A673 (cell line): ENCODE measurements at regions not wholly inside any gene's neighbourhood (a gene's known extent, or its start where the extent isn't known, plus 50 kb on each side); places are given as distances from the start of the nearest gene placed in this dataset.

Experiments
- BruUV-seq: library from RNA; stranded (reverse); fragments of 400-500 nt; replicated peaks from 2 replicates; lab custom pipeline; 2021; lab: Mats Ljungman, UMichigan
- CTCF ChIA-PET: fragments of 300-600 bp; sonication (Branson Sonifier 250); formaldehyde crosslinking; loops from one replicate; lab custom pipeline; 2022; ENCODE audit warnings: antibody characterized with exemption; lab: Charles Lee
- POLR2A ChIA-PET: fragments of 300-600 bp; sonication (Branson Sonifier 250); formaldehyde crosslinking; loops from one replicate; lab custom pipeline; 2022; ENCODE audit warnings: antibody characterized with exemption; ENCODE audit not compliant: low non-redundant PET; lab: Charles Lee
- DNase-seq: peaks from one replicate; pipeline ENCODE4 v3.0.0-alpha.2; 2015; ENCODE audit warnings: low spot score
- H3K27ac ChIP-seq: fragments of 200-600 bp; sonication (generic); 2 replicates; pipeline ENCODE4 v1.5.1; 2016; ENCODE audit warnings: mixed run types, low read depth, mild to moderate bottlenecking, mixed read lengths, antibody characterized with exemption, low read length; ENCODE audit not compliant: poor library complexity, severe bottlenecking
- H3K27me3 ChIP-seq: fragments of 200-600 bp; sonication (generic); replicated peaks from 2 replicates; pipeline ENCODE4 v1.6.1; 2017; ENCODE audit warnings: mixed run types, low read depth, mild to moderate bottlenecking, mixed read lengths, antibody characterized with exemption, low read length; ENCODE audit not compliant: insufficient read depth, poor library complexity
- H3K36me3 ChIP-seq: fragments of 200-600 bp; sonication (generic); 2 replicates; pipeline ENCODE4 v1.6.1; 2016; ENCODE audit warnings: mixed run types, mild to moderate bottlenecking, mixed read lengths, antibody characterized with exemption, low read length; ENCODE audit not compliant: insufficient read depth, poor library complexity, severe bottlenecking
- H3K4me1 ChIP-seq: fragments of 200-600 bp; sonication (generic); 2 replicates; pipeline ENCODE4 v1.6.1; 2017; ENCODE audit warnings: mixed run types, mild to moderate bottlenecking, mixed read lengths, antibody characterized with exemption, low read length; ENCODE audit not compliant: insufficient read depth, poor library complexity, severe bottlenecking
- H3K4me3 ChIP-seq: fragments of 200-600 bp; sonication (generic); 2 replicates; pipeline ENCODE4 v1.5.1; 2016; ENCODE audit warnings: low read depth, mixed run types, mild to moderate bottlenecking, mixed read lengths, low read length; ENCODE audit not compliant: poor library complexity, severe bottlenecking
- H3K9me3 ChIP-seq: fragments of 200-600 bp; sonication (generic); 2 replicates; pipeline ENCODE4 v1.6.1; 2016; ENCODE audit warnings: mixed run types, low read depth, mild to moderate bottlenecking, mixed read lengths, antibody characterized with exemption, low read length; ENCODE audit not compliant: poor library complexity, severe bottlenecking
- CTCF ChIP-seq: fragments of 300-800, 200-600 bp; sonication (generic); conservative IDR thresholded peaks from 2 replicates; pipeline ENCODE4 v1.5.1; 2017; ENCODE audit warnings: low read depth, mild to moderate bottlenecking, antibody characterized with exemption, low read length, moderate library complexity, mixed read lengths
- EZH2 ChIP-seq: fragments of 200-600 bp; sonication (generic); IDR thresholded peaks from 2 replicates; pipeline ENCODE4 v1.6.1; 2017; ENCODE audit warnings: borderline replicate concordance, low read depth, mild to moderate bottlenecking, mixed read lengths, antibody characterized with exemption, low read length; ENCODE audit not compliant: poor library complexity, severe bottlenecking
- intact Hi-C: fragments of 100-400 bp; cut with micrococcal nuclease; formaldehyde crosslinking; loops from one replicate; pipeline ENCODE4 v1.10.0; 2022; ENCODE audit not compliant: unreplicated experiment

- no TSS peak for BruUV-seq
- intact Hi-C loops = no loop called here
- no peaks in the 10 kb centered on the region for H3K9me3 ChIP-seq
- H3K4me1 ChIP-seq = no peaks in the 10 kb centered on the region
- H3K27ac ChIP-seq = no peak overlapping the region
- H3K36me3 ChIP-seq = no peaks in the 10 kb centered on the region
- no peak overlapping the region for H3K4me3 ChIP-seq
- ChIA-PET POLR2A (no interaction called here), CTCF (no interaction called here)
- TF ChIP-seq CTCF (no peak), EZH2 (no peak)
- no peak for DNase-seq
- no peaks in the 10 kb centered on the region for H3K27me3 ChIP-seq
Observed at GRCh38 chr20:60306105-60306504, 347.9 kb downstream of the CDH26 start.

GRCh38 chr20:60306551-60306950 is 348.3 kb downstream of the CDH26 start:
- BruUV-seq = no TSS peak
- H3K27ac ChIP-seq = no peak overlapping the region

DNA sequence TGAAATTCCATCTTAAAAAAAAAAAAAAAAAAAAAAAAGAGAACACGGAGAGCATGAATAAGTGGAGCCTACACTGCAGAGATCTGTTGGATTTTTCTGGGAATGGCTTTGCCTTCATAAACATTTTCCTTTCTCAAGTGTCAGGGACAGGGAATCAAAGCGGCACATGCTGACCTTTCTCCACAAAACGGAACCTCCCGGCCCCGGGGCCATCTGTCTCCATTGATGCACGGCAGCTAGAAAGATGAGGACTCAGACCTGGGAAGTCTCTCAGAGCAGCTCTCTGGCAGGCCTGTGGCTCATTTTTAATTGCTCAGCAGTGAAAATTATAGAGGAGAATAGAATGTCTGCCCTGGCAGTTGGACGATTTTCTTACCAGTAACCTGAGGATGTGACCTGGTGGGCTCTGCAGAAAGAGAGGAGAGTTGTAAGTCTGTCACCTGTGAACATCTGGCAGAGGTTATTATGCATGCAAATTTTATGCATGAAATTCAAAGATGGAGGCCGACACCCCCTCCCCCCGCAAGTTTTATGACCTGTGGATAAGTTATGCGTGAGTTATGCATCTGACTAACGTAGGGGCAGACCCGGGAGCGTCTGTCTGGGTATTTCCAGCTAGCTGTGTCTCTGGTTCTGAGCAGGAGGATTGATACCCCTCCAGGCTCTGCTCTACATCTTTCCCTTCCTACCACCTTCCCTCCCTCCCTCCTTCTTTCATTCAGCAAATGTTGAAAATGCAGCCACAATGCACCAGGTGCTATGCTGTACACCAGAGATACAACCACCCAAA is 352.5 kb downstream of the CDH26 start:
- BruUV-seq = no TSS peak
- CTCF ChIA-PET = no interaction called here
- POLR2A ChIA-PET = no interaction called here

More at GRCh38 chr20:60306551-60306950, 348.3 kb downstream of the CDH26 start:
- Histone ChIP-seq H3K36me3 (no peaks in the 10 kb centered on the region), H3K9me3 (no peaks in the 10 kb centered on the region), H3K4me1 (no peaks in the 10 kb centered on the region), H3K4me3 (no peak overlapping the region), H3K27me3 (no peaks in the 10 kb centered on the region)
- no peak for DNase-seq
- no peak for TF ChIP-seq EZH2
- TF ChIP-seq CTCF = no peak
- POLR2A ChIA-PET = no interaction called here
- intact Hi-C loops = no loop called here
- CTCF ChIA-PET = no interaction called here

More for the DNA sequence above, 352.5 kb downstream of the CDH26 start:
- no peak overlapping the region for H3K4me3 ChIP-seq
- no peak overlapping the region for H3K27ac ChIP-seq
- H3K36me3 ChIP-seq = no peaks in the 10 kb centered on the region
- DNase-seq = no peak
- TF ChIP-seq CTCF (no peak), EZH2 (no peak)
- H3K27me3 ChIP-seq = no peaks in the 10 kb centered on the region
- intact Hi-C loops = no loop called here
- no peaks in the 10 kb centered on the region for H3K4me1 ChIP-seq
- no peaks in the 10 kb centered on the region for H3K9me3 ChIP-seq
